ENCODE measurements at regions not wholly inside any gene's neighbourhood (a gene's known extent, or its start where the extent isn't known, plus 50 kb on each side); places are given as distances from the start of the nearest gene placed in this dataset.

GRCh38 chr2:136360790-136361189 is 242.8 kb upstream of the CXCR4 start:
- no peak for TF ChIP-seq CTCF (IDR thresholded peaks at IDR 0.05; ENCODE audit: low read length)
- TF ChIP-seq EZH2 (IDR thresholded peaks at IDR 0.05; ENCODE audit: borderline replicate concordance, low read length) = no peak
